RWPE2 (cell line): ENCODE measurements at regions not wholly inside any gene's neighbourhood (a gene's known extent, or its start where the extent isn't known, plus 50 kb on each side); places are given as distances from the start of the nearest gene placed in this dataset.

Experiments used
- ATAC-seq: fragments of 200-7000 bp; cut with Tn5 transposase; 3 replicates; pipeline ENCODE4 v1.9.1; 2021; ENCODE audit warnings: low read depth
- DNase-seq: peaks from one replicate; pipeline ENCODE4 v3.0.0-alpha.2; 2020; ENCODE audit warnings: low spot score
- H3K27ac ChIP-seq: fragments of 450-650 bp; 2 replicates; pipeline ENCODE4 v1.5.1; 2017; ENCODE audit warnings: mild to moderate bottlenecking; ENCODE audit not compliant: poor library complexity, severe bottlenecking
- H3K27me3 ChIP-seq: fragments of 250-450 bp; sonication (Bioruptor Pico); 2 replicates; pipeline ENCODE4 v1.5.1; 2021; ENCODE audit warnings: mild to moderate bottlenecking, moderate library complexity; ENCODE audit not compliant: insufficient read depth, poor library complexity, severe bottlenecking
- H3K36me3 ChIP-seq: fragments of 250-450 bp; sonication (Bioruptor Pico); 2 replicates; pipeline ENCODE4 v1.5.1; 2020; ENCODE audit warnings: low read depth, mild to moderate bottlenecking, moderate library complexity
- H3K4me1 ChIP-seq: fragments of 250-450 bp; sonication (Bioruptor Pico); 2 replicates; pipeline ENCODE4 v1.5.1; 2021; ENCODE audit warnings: mild to moderate bottlenecking, moderate library complexity; ENCODE audit not compliant: insufficient read depth, poor library complexity, severe bottlenecking
- H3K4me3 ChIP-seq: fragments of 250-450 bp; sonication (Bioruptor Pico); 2 replicates; pipeline ENCODE4 v1.5.1; 2021; ENCODE audit warnings: mild to moderate bottlenecking, moderate library complexity; ENCODE audit not compliant: severe bottlenecking
- H3K9me3 ChIP-seq: fragments of 250-450 bp; sonication (Bioruptor Pico); 2 replicates; pipeline ENCODE4 v1.5.1; 2021; ENCODE audit warnings: mild to moderate bottlenecking, moderate library complexity; ENCODE audit not compliant: severe bottlenecking
- TF ChIP-seq, protein P1 (sequence below): fragments of 450-650 bp; IDR thresholded peaks from one replicate; pipeline ENCODE4 v1.5.1; 2017; ENCODE audit warnings: mild to moderate bottlenecking, moderate library complexity; ENCODE audit not compliant: poor library complexity, severe bottlenecking

DNA sequence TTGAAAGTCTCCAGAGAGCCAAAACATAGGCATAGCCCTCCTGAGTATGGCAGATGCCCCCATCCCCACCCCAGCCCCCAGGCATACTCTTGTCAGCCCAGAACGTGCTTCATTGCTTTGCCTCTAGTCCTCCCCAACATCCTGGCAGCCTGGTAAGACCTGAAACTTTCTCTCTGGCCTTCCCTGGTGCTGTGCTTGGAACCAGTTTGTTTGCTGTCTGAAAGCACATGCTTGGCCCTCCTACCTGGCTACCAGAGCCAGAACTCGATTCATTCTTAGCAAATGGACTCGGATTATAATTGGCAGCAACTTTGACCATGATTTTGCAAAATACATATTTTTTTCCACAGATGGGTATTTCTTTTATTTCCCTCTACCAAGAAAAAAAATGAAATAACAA is 248.1 kb downstream of the USP46 start:
- H3K4me1 ChIP-seq = peaks cover 4% of the 10 kb centered on the region
- TF ChIP-seq, protein P1, sequence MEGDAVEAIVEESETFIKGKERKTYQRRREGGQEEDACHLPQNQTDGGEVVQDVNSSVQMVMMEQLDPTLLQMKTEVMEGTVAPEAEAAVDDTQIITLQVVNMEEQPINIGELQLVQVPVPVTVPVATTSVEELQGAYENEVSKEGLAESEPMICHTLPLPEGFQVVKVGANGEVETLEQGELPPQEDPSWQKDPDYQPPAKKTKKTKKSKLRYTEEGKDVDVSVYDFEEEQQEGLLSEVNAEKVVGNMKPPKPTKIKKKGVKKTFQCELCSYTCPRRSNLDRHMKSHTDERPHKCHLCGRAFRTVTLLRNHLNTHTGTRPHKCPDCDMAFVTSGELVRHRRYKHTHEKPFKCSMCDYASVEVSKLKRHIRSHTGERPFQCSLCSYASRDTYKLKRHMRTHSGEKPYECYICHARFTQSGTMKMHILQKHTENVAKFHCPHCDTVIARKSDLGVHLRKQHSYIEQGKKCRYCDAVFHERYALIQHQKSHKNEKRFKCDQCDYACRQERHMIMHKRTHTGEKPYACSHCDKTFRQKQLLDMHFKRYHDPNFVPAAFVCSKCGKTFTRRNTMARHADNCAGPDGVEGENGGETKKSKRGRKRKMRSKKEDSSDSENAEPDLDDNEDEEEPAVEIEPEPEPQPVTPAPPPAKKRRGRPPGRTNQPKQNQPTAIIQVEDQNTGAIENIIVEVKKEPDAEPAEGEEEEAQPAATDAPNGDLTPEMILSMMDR = no peak

DNA sequence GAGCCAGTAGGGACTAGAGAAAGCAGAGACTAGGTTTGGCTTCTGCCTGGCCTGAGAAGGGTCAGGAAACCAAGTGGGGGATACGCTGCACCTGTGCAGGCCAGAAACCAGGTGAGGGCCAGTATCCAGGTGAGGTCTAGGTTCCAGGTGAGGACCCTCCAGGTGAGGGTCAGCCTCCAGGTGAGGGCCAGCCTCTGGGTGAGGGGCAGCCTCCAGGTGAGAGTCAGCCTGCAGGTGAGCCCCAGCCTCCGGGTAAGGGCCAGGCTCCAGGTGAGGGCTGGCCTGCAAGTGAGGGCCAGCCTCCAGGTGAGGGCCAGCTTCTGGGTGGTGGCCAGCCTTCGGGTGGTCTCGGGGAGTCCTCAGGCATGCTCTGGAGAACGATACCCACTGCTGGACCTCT is 238.8 kb downstream of the USP46 start:
- H3K27me3 ChIP-seq = no peaks in the 10 kb centered on the region
- no peaks in the 10 kb centered on the region for H3K36me3 ChIP-seq
- TF ChIP-seq, protein P1 = no peak
- H3K4me1 ChIP-seq = no peaks in the 10 kb centered on the region
- no peak for ATAC-seq
- DNase-seq = no peak
- H3K4me3 ChIP-seq = no peak overlapping the region
- H3K9me3 ChIP-seq = no peaks in the 10 kb centered on the region
- no peak overlapping the region for H3K27ac ChIP-seq

More for the DNA sequence above, 248.1 kb downstream of the USP46 start:
- H3K4me3 ChIP-seq = no peak overlapping the region
- DNase-seq (no peak), ATAC-seq (no peak)
- no peaks in the 10 kb centered on the region for H3K27me3 ChIP-seq
- no peaks in the 10 kb centered on the region for H3K36me3 ChIP-seq
- H3K9me3 ChIP-seq = no peaks in the 10 kb centered on the region
- H3K27ac ChIP-seq = no peak overlapping the region

DNA sequence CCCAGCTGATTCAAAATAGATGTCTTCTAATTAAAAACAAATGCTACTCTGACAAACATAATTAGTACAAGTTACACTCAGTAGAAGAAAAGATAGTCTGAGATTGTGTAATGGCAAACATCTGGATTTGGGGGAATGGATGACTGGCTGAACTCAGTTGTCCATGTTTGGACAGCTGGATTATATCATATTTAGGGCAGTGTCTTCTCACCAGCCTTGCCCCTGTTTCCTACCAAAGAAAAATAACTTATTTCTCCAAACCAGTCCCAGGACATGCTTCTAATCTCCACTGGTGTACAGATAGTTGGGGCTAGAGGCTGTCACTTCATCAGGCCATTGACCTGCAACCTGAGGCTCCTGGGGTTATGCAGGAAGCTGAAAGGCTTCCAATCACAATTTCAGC is 237.3 kb downstream of the USP46 start:
- Histone ChIP-seq H3K36me3 (no peaks in the 10 kb centered on the region), H3K9me3 (no peaks in the 10 kb centered on the region), H3K27me3 (no peaks in the 10 kb centered on the region), H3K4me3 (no peak overlapping the region), H3K4me1 (no peaks in the 10 kb centered on the region), H3K27ac (no peak overlapping the region)
- TF ChIP-seq, protein P1 = no peak
- ATAC-seq = no peak
- DNase-seq = no peak

DNA sequence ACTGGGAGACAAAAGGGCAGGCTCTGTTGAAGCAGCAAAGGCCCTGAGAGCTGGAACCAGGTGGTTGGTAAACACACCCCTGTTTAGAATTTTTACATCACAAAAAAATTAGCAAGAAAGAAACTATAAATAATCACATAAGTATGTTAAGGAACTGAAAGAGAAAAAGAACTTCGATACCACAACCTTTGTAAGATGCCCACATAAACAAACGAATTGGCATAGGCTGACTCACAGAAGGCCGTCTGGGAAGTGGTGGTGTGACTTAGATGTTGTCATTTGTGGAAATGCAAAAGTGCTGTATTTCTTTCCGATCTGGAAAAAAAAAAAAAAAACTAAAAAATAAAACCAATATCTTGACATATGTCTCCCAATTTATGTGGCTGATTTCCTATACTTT is 235.1 kb downstream of the USP46 start:
- Histone ChIP-seq H3K4me1 (no peaks in the 10 kb centered on the region), H3K9me3 (no peaks in the 10 kb centered on the region), H3K27me3 (no peaks in the 10 kb centered on the region), H3K27ac (no peak overlapping the region), H3K4me3 (no peak overlapping the region), H3K36me3 (no peaks in the 10 kb centered on the region)
- ATAC-seq (no peak), DNase-seq (no peak)
- TF ChIP-seq, protein P1 = no peak

DNA sequence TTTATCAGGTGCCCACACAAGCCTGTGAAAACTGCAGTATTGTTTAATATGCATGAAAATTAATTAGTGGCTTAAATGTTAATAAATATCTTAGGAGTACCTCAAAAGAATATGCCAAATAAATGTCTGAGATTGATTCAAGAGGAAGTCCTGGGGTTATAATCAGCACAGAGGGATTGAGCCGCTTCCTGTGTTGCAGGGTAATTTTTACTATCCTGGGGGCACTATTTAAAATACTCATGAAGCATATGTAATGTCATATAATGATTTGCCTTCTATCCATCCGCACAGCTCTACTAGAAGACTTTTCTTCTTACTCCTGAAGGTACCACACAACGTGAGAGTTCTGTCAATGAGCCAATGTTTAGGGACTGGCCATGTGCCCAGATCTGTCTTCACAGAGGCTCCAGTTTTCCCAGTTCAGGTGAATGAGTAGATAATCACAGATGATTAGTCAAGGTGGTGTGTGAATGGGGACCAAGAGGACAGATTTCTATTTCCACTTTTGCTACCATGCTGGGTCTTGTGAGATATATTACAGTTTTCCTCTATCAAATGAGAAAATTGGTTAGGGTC is 233.3 kb downstream of the USP46 start:
- Histone ChIP-seq H3K36me3 (no peaks in the 10 kb centered on the region), H3K4me1 (no peaks in the 10 kb centered on the region), H3K27me3 (no peaks in the 10 kb centered on the region), H3K9me3 (no peaks in the 10 kb centered on the region), H3K4me3 (no peak overlapping the region), H3K27ac (no peak overlapping the region)
- ATAC-seq (no peak), DNase-seq (no peak)
- TF ChIP-seq, protein P1 = no peak
